Peyer's patch (tissue), 4 donors: ENCODE measurements at regions not wholly inside any gene's neighbourhood (a gene's known extent, or its start where the extent isn't known, plus 50 kb on each side); places are given as distances from the start of the nearest gene placed in this dataset.
"Not testable (repeated sequence)": the region's sequence is repeated elsewhere in the genome, so short reads cannot be mapped to it uniquely, and the experiment has no call there.

Experiments used
- DNase-seq, 3 donors: peaks; one replicate each; pipeline ENCODE4 v3.0.0-alpha.2; 2017 to 2019
- H3K27ac ChIP-seq, 4 donors: fragments of 200-600 bp; sonication (generic); one replicate each; pipeline ENCODE4 v1.5.1; 2016 to 2019
- H3K27me3 ChIP-seq, 2 donors: fragments of 200-600 bp; sonication (generic); one replicate each; pipeline ENCODE4 v1.5.1; 2019
- H3K36me3 ChIP-seq, 3 donors: fragments of 200-600 bp; sonication (generic); one replicate each; pipeline ENCODE4 v1.5.1; 2016 to 2019
- H3K4me1 ChIP-seq, 4 donors: fragments of 200-600 bp; sonication (generic); one replicate each; pipeline ENCODE4 v1.5.1; 2016 to 2019
- H3K4me3 ChIP-seq, 4 donors: fragments of 200-600 bp; sonication (generic); 1 replicate in 3 of 4; 2 replicates in 1 of 4; pipeline ENCODE4 v1.5.1; 2016 to 2019; ENCODE audit warnings: mild to moderate bottlenecking in 1 of 4
- H3K9me3 ChIP-seq, 4 donors: fragments of 200-600 bp; sonication (generic); one replicate each; pipeline ENCODE4 v1.5.1; 2016 to 2019; ENCODE audit warnings: mild to moderate bottlenecking in 1 of 4
- CTCF ChIP-seq, 6 experiments: fragments of 450-650 bp in 4 of 6; fragments of 200-600 bp in 2 of 6; sonication (generic) in 1 of 6; IDR thresholded peaks; one replicate each; pipeline ENCODE4 v1.5.1; 2017 to 2019; ENCODE audit warnings: antibody characterized with exemption in 6 of 6, mild to moderate bottlenecking in 3 of 6, moderate library complexity in 1 of 6
- POLR2A ChIP-seq, 2 donors: fragments of 450-650 bp; IDR thresholded peaks; one replicate each; pipeline ENCODE4 v1.5.1; 2017; ENCODE audit warnings: antibody characterized with exemption in 2 of 2, mild to moderate bottlenecking in 2 of 2, moderate library complexity in 2 of 2

- DNase-seq: no peak
- no peaks in the 10 kb centered on the region for H3K27me3 ChIP-seq
- no peaks in the 10 kb centered on the region for H3K9me3 ChIP-seq
- H3K36me3 ChIP-seq: no peaks in the 10 kb centered on the region
- no peaks in the 10 kb centered on the region for H3K4me1 ChIP-seq
- TF ChIP-seq POLR2A (IDR thresholded peaks at IDR 0.05) (no peak), CTCF (IDR thresholded peaks at IDR 0.05) (no peak)
- no peak overlapping the region for H3K4me3 ChIP-seq
- no peak overlapping the region for H3K27ac ChIP-seq
Observed at GRCh38 chr7:120059641-120060040, 213.3 kb upstream of the KCND2 start.

GRCh38 chr7:120060281-120060680 is 212.7 kb upstream of the KCND2 start:
- TF ChIP-seq POLR2A (IDR thresholded peaks at IDR 0.05) (no peak), CTCF (IDR thresholded peaks at IDR 0.05) (no peak)
- no peaks in the 10 kb centered on the region for H3K27me3 ChIP-seq
- no peaks in the 10 kb centered on the region for H3K9me3 ChIP-seq
- no peak for DNase-seq
- H3K4me3 ChIP-seq: no peak overlapping the region
- H3K27ac ChIP-seq: no peak overlapping the region
- H3K4me1 ChIP-seq: no peaks in the 10 kb centered on the region
- H3K36me3 ChIP-seq: no peaks in the 10 kb centered on the region

GRCh38 chr7:120060875-120061274 is 212.1 kb upstream of the KCND2 start:
- TF ChIP-seq CTCF (IDR thresholded peaks at IDR 0.05): no peak
- no peak for TF ChIP-seq POLR2A (IDR thresholded peaks at IDR 0.05)
- Histone ChIP-seq H3K4me3 (no peak overlapping the region), H3K27me3 (no peaks in the 10 kb centered on the region), H3K27ac (no peak overlapping the region), H3K9me3 (no peaks in the 10 kb centered on the region), H3K4me1 (no peaks in the 10 kb centered on the region), H3K36me3 (no peaks in the 10 kb centered on the region)
- no peak for DNase-seq

GRCh38 chr7:120064565-120064964 is 208.4 kb upstream of the KCND2 start:
- no peak for DNase-seq
- Histone ChIP-seq H3K9me3 (no peaks in the 10 kb centered on the region), H3K4me3 (no peak overlapping the region), H3K27ac (no peak overlapping the region), H3K36me3 (no peaks in the 10 kb centered on the region), H3K4me1 (no peaks in the 10 kb centered on the region), H3K27me3 (no peaks in the 10 kb centered on the region)
- TF ChIP-seq CTCF (IDR thresholded peaks at IDR 0.05) (no peak), POLR2A (IDR thresholded peaks at IDR 0.05) (no peak)

- H3K27ac ChIP-seq, H3K9me3 ChIP-seq, H3K4me3 ChIP-seq, H3K27me3 ChIP-seq, DNase-seq, H3K4me1 ChIP-seq, H3K36me3 ChIP-seq: not testable (repeated sequence)
Observed at GRCh38 chr7:120066898-120067297, 206.1 kb upstream of the KCND2 start.

- Histone ChIP-seq H3K27me3 (no peaks in the 10 kb centered on the region), H3K4me3 (no peak overlapping the region), H3K9me3 (no peaks in the 10 kb centered on the region), H3K27ac (no peak overlapping the region), H3K36me3 (no peaks in the 10 kb centered on the region), H3K4me1 (no peaks in the 10 kb centered on the region)
- no peak for DNase-seq
- TF ChIP-seq POLR2A (IDR thresholded peaks at IDR 0.05) (no peak), CTCF (IDR thresholded peaks at IDR 0.05) (no peak)
Observed at GRCh38 chr7:120070201-120070600, 202.8 kb upstream of the KCND2 start.
